PFSK-1 (cell line): ENCODE measurements at regions not wholly inside any gene's neighbourhood (a gene's known extent, or its start where the extent isn't known, plus 50 kb on each side); places are given as distances from the start of the nearest gene placed in this dataset.
A peak's percentile ranks its signal among the peaks of the same experiment; 100 is the strongest.

Source experiments
- FOXP2 ChIP-seq: optimal IDR thresholded peaks from 2 replicates; pipeline ENCODE3; 2011; ENCODE audit warnings: borderline replicate concordance, control low read depth, inconsistent platforms; ENCODE audit not compliant: insufficient read depth; ENCODE audit errors: extremely low read length, extremely low read depth
- POLR2AphosphoS5 ChIP-seq: IDR thresholded peaks from 2 replicates; pipeline ENCODE4 v1.6.1; 2012; ENCODE audit warnings: low read depth, mild to moderate bottlenecking, control low read depth, low read length, moderate library complexity
- SIN3A ChIP-seq: IDR thresholded peaks from 2 replicates; pipeline ENCODE4 v1.6.1; 2012; ENCODE audit warnings: mild to moderate bottlenecking, low read length, moderate library complexity, borderline replicate concordance; ENCODE audit not compliant: insufficient read depth
- TAF1 ChIP-seq: IDR thresholded peaks from 2 replicates; pipeline ENCODE4 v1.6.1; 2012; ENCODE audit warnings: low read length, control low read depth, borderline replicate concordance; ENCODE audit not compliant: insufficient read depth
- TF ChIP-seq, protein P1 (sequence below), 2 experiments: IDR thresholded peaks; 2 replicates each; pipeline versions ENCODE4 v1.6.1 to v1.8.0; 2011 to 2012; ENCODE audit warnings: low read depth in 2 of 2, low read length in 2 of 2, control low read depth in 1 of 2, inconsistent platforms in 1 of 2, mild to moderate bottlenecking in 1 of 2, moderate library complexity in 1 of 2; ENCODE audit not compliant: insufficient read depth in 1 of 2

- TF ChIP-seq POLR2AphosphoS5 (no peak), SIN3A (peak; percentile 43; the same call in 1 of the 2 replicates)
Measured at GRCh38 chr13:106819413-106820180, 251.7 kb upstream of the ARGLU1 start.

- TF ChIP-seq, protein P1, sequence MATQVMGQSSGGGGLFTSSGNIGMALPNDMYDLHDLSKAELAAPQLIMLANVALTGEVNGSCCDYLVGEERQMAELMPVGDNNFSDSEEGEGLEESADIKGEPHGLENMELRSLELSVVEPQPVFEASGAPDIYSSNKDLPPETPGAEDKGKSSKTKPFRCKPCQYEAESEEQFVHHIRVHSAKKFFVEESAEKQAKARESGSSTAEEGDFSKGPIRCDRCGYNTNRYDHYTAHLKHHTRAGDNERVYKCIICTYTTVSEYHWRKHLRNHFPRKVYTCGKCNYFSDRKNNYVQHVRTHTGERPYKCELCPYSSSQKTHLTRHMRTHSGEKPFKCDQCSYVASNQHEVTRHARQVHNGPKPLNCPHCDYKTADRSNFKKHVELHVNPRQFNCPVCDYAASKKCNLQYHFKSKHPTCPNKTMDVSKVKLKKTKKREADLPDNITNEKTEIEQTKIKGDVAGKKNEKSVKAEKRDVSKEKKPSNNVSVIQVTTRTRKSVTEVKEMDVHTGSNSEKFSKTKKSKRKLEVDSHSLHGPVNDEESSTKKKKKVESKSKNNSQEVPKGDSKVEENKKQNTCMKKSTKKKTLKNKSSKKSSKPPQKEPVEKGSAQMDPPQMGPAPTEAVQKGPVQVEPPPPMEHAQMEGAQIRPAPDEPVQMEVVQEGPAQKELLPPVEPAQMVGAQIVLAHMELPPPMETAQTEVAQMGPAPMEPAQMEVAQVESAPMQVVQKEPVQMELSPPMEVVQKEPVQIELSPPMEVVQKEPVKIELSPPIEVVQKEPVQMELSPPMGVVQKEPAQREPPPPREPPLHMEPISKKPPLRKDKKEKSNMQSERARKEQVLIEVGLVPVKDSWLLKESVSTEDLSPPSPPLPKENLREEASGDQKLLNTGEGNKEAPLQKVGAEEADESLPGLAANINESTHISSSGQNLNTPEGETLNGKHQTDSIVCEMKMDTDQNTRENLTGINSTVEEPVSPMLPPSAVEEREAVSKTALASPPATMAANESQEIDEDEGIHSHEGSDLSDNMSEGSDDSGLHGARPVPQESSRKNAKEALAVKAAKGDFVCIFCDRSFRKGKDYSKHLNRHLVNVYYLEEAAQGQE (IDR thresholded peaks at IDR 0.05; ENCODE audit: insufficient read depth in 1 of 2, low read depth in 2 of 2, low read length in 2 of 2): no peak
- TF ChIP-seq FOXP2: no peak
- no peak for TF ChIP-seq SIN3A
- TF ChIP-seq TAF1: no peak
- no peak for TF ChIP-seq POLR2AphosphoS5
Measured at GRCh38 chr13:106818971-106819370, 251.0 kb upstream of the ARGLU1 start.

GRCh38 chr13:106815545-106815944, 247.6 kb upstream of the ARGLU1 start:
- TF ChIP-seq TAF1 (no peak), FOXP2 (no peak), SIN3A (no peak), POLR2AphosphoS5 (no peak)
- TF ChIP-seq, protein P1 (IDR thresholded peaks at IDR 0.05; ENCODE audit: insufficient read depth in 1 of 2, low read depth in 2 of 2, low read length in 2 of 2): no peak

DNA sequence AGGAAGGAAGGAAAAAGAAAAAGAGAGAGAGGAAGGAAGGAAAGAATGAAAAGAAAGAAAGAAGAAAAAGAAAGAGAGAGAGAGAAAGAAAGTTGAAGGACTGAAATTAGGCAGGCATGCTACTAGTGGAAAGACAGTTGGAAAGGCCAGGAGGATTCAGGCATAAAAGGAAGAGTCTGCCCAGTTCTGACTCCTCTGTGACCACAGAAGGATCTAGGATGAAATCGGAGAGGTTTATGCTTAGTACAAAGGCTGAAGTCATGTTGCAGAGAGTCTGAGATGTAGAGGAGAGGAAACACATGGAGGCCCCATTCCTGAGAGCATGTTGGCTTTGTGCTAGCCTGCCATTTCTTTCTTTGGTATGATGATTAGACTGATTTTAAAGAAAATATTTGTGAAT, 246.5 kb upstream of the ARGLU1 start:
- TF ChIP-seq POLR2AphosphoS5: no peak
- no peak for TF ChIP-seq SIN3A
- TF ChIP-seq TAF1: no peak
- TF ChIP-seq, protein P1 (IDR thresholded peaks at IDR 0.05; ENCODE audit: insufficient read depth in 1 of 2, low read depth in 2 of 2, low read length in 2 of 2): no peak
- no peak for TF ChIP-seq FOXP2

DNA sequence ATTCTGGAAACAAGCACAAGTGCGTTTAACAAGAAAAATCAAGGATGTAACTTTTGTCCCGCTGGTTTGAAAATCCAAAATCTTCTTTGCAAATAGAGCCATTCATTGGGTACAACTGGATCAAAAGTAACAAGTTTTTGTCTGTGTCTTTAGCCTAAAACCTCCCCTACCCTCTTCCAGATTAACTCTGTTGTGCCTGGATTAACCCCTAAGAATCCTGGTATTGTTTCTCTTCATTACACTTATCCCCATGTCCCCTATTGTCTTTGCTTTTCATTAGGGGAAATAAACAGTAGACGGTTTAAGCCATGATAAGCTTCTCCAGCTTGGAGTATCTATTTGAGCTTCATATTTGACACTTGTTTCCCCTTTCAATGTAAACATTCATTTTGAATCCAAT, 242.1 kb upstream of the ARGLU1 start:
- TF ChIP-seq FOXP2 (no peak), POLR2AphosphoS5 (no peak), TAF1 (no peak), SIN3A (no peak)
- TF ChIP-seq, protein P1 (IDR thresholded peaks at IDR 0.05; ENCODE audit: insufficient read depth in 1 of 2, low read depth in 2 of 2, low read length in 2 of 2): no peak
